ENCODE measurements at regions not wholly inside any gene's neighbourhood (a gene's known extent, or its start where the extent isn't known, plus 50 kb on each side); places are given as distances from the start of the nearest gene placed in this dataset.

GRCh38 chr4:106425576-106425975 is 57.0 kb upstream of the GIMD1 start:
- Mint-ChIP-seq H3K27ac (no peak overlapping the region), H3K4me1 (peaks cover 0 to 10% of the 10 kb centered on the region in 2 experiments; a peak in 1 of 4 replicates), H3K4me3 (no peak overlapping the region), H3K27me3 (ENCODE audit: low read depth) (no peaks in the 10 kb centered on the region), H3K36me3 (ENCODE audit: insufficient read depth in 1 of 3, low read depth in 3 of 3) (no peaks in the 10 kb centered on the region), H3K9me3 (no peaks in the 10 kb centered on the region)
- Histone ChIP-seq H3K27me3 (ENCODE audit: insufficient read depth, low read length) (no peaks in the 10 kb centered on the region), H2BK20ac (ENCODE audit: low read depth, low read length, poor library complexity, severe bottlenecking) (no peak overlapping the region), H2BK15ac (ENCODE audit: low read depth, low read length) (no peak overlapping the region), H4K8ac (replicated peaks; ENCODE audit: insufficient read length, low read depth, low read length) (no peak overlapping the region), H3K4me1 (ENCODE audit: insufficient read depth, low read length) (no peaks in the 10 kb centered on the region; the same call in 1 of the 2 replicates), H2AK5ac (ENCODE audit: insufficient read length, low read length) (no peak overlapping the region), H3K79me2 (ENCODE audit: insufficient read depth, low read length) (no peaks in the 10 kb centered on the region), H3K23me2 (ENCODE audit: insufficient read length, low read depth, low read length, poor library complexity, severe bottlenecking) (no peaks in the 10 kb centered on the region), H3K27ac (ENCODE audit: insufficient read length, low read depth, low read length) (no peak overlapping the region), H3K18ac (ENCODE audit: insufficient read length, low read depth, low read length) (no peak overlapping the region), H3K9ac (ENCODE audit: extremely low read depth, insufficient read length, low read length) (no peak overlapping the region), H3K56ac (ENCODE audit: insufficient read length, low read depth, low read length) (no peak overlapping the region), H3K23ac (ENCODE audit: insufficient read length, low read depth, low read length) (no peak overlapping the region), H4K5ac (ENCODE audit: insufficient read length, low read depth, low read length) (no peak overlapping the region), H4K20me1 (ENCODE audit: control insufficient read depth, insufficient read depth, insufficient read length) (no peaks in the 10 kb centered on the region), H4K91ac (ENCODE audit: insufficient read length, low read depth, low read length) (no peak overlapping the region), H3K9me3 (ENCODE audit: control insufficient read depth, low read depth, low read length) (no peaks in the 10 kb centered on the region), H2BK12ac (ENCODE audit: insufficient read length, low read depth, low read length) (no peak overlapping the region), H2AFZ (ENCODE audit: low read length) (no peak overlapping the region), H3T11ph (ENCODE audit: low read length) (no peak overlapping the region), H3K79me1 (ENCODE audit: insufficient read depth, low read depth, low read length, poor library complexity, severe bottlenecking) (no peaks in the 10 kb centered on the region), H2BK120ac (ENCODE audit: low read depth, low read length, poor library complexity, severe bottlenecking) (no peak overlapping the region), H3K14ac (ENCODE audit: insufficient read depth, low read length) (no peak overlapping the region), H3K4ac (ENCODE audit: low read depth, low read length) (no peak overlapping the region), H2BK5ac (ENCODE audit: insufficient read length, low read length) (no peak overlapping the region), H3K4me2 (ENCODE audit: insufficient read depth, insufficient read length, low read length) (no peak overlapping the region)
- no peak for DNase-seq
- no peak for TF ChIP-seq CTCF (conservative IDR thresholded peaks at IDR 0.05)

Measured in H9 (cell line).